HepG2 (cell line): ENCODE measurements at regions not wholly inside any gene's neighbourhood (a gene's known extent, or its start where the extent isn't known, plus 50 kb on each side); places are given as distances from the start of the nearest gene placed in this dataset.
A peak's percentile ranks its signal among the peaks of the same experiment; 100 is the strongest.

ENCODE experiments used
- ATAC-seq: fragments of 200-7000 bp; cut with Tn5 transposase; 3 replicates; pipeline ENCODE4 v1.9.1; 2020; ENCODE audit warnings: mild to moderate bottlenecking, moderate library complexity
- BruUV-seq: library from RNA; stranded (reverse); fragments of 400-500 nt; replicated peaks from 2 replicates; lab custom pipeline; 2021; lab: Mats Ljungman, UMichigan
- CTCF ChIA-PET: fragments of 300-600 bp; formaldehyde crosslinking; extraction: SDS; loops from one replicate; lab custom pipeline; 2021; ENCODE audit warnings: low total read pairs, inconsistent platforms, low intra/inter-chr PET ratio; lab: Yijun Ruan, JAX
- POLR2A ChIA-PET: fragments of 350-600 bp; sonication (Branson Sonifier 250); formaldehyde crosslinking; loops from one replicate; lab custom pipeline; 2020; ENCODE audit warnings: antibody characterized with exemption, inconsistent platforms; lab: Yijun Ruan, JAX
- DNase-seq: peaks from one replicate; pipeline ENCODE4 v3.0.0-alpha.2; 2015; ENCODE audit warnings: low spot score
- FAIRE-seq: peaks from 3 replicates; lab custom pipeline; 2011; peaks lifted over from hg19 to GRCh38; lab: Jason Lieb, UNC
- H2AFZ ChIP-seq: one replicate; pipeline ENCODE4 v1.6.1; 2011; ENCODE audit warnings: low read length, inconsistent platforms
- H3K27ac ChIP-seq: fragments of 300-600 bp; 3 replicates; pipeline ENCODE4 v1.8.0; 2011; ENCODE audit warnings: mixed run types, mild to moderate bottlenecking, mixed read lengths, low read length, inconsistent platforms; ENCODE audit not compliant: insufficient read depth; ENCODE audit errors: extremely low read length
- H3K27me3 ChIP-seq, 2 experiments: fragments of 200-600 bp in 1 of 2; 2 replicates in 1 of 2; 3 replicates in 1 of 2; pipeline versions ENCODE4 v1.6.0 to v1.8.0; 2011; ENCODE audit warnings: low read length in 2 of 2, mild to moderate bottlenecking in 2 of 2, moderate library complexity in 2 of 2, inconsistent platforms in 1 of 2; ENCODE audit not compliant: insufficient read depth in 2 of 2, control insufficient read depth in 1 of 2
- H3K36me3 ChIP-seq, 2 experiments: fragments of 200-600 bp in 1 of 2; replicated peaks in 1 of 2; 2 replicates in 1 of 2; 3 replicates in 1 of 2; pipeline versions ENCODE4 v1.5.1 to v1.8.0; 2011; ENCODE audit warnings: low read length in 2 of 2, inconsistent platforms in 1 of 2; ENCODE audit not compliant: insufficient read depth in 2 of 2, control insufficient read depth in 1 of 2
- H3K4me1 ChIP-seq: 2 replicates; pipeline ENCODE4 v1.5.1; 2012; ENCODE audit warnings: low read length, inconsistent platforms; ENCODE audit not compliant: insufficient read depth
- H3K4me2 ChIP-seq: 2 replicates; pipeline ENCODE4 v1.6.0; 2011; ENCODE audit warnings: low read depth, low read length, inconsistent platforms
- H3K4me3 ChIP-seq, 3 experiments: fragments of 200-600 bp in 1 of 3; sonication (generic), shearing (Covaris generic) in 1 of 3; replicated peaks in 1 of 3; 2 replicates each; pipeline ENCODE4 v1.5.1; 2011 to 2016; ENCODE audit warnings: low read length in 3 of 3, inconsistent platforms in 2 of 3, low read depth in 2 of 3, mild to moderate bottlenecking in 2 of 3, control low read depth in 1 of 3, mixed read lengths in 1 of 3; ENCODE audit not compliant: insufficient read depth in 1 of 3
- H3K79me2 ChIP-seq: one replicate; pipeline ENCODE4 v1.6.1; 2011; ENCODE audit warnings: low read length, inconsistent platforms; ENCODE audit not compliant: insufficient read depth
- H3K9ac ChIP-seq: 2 replicates; pipeline ENCODE4 v1.6.0; 2011; ENCODE audit warnings: mild to moderate bottlenecking, low read depth, low read length, inconsistent platforms; ENCODE audit not compliant: insufficient read depth
- H3K9me3 ChIP-seq: 2 replicates; pipeline ENCODE4 v1.5.1; 2012; ENCODE audit warnings: mild to moderate bottlenecking, low read length
- H4K20me1 ChIP-seq: 2 replicates; pipeline ENCODE4 v1.6.0; 2011; ENCODE audit warnings: inconsistent platforms, mild to moderate bottlenecking, low read length, moderate library complexity; ENCODE audit not compliant: insufficient read depth
- KDM2A ChIP-seq: sonication (generic); formaldehyde crosslinking; IDR thresholded peaks from 2 replicates; pipeline ENCODE4 v1.4.0; 2020; ENCODE audit warnings: low read depth, missing genetic modification reagents, borderline replicate concordance
- SMAD1 ChIP-seq: sonication (generic); formaldehyde crosslinking; IDR thresholded peaks from 2 replicates; pipeline ENCODE4 v1.4.0; 2020; ENCODE audit warnings: missing genetic modification reagents, low read depth, mild to moderate bottlenecking, borderline replicate concordance
- SNRNP70 ChIP-seq: fragments of 200-400 bp; formaldehyde crosslinking; IDR thresholded peaks from 2 replicates; pipeline ENCODE4 v1.6.1; 2017; ENCODE audit warnings: mild to moderate bottlenecking, low read depth, low read length, moderate library complexity
- TFDP2 ChIP-seq: sonication (generic); formaldehyde crosslinking; IDR thresholded peaks from 2 replicates; pipeline ENCODE4 v1.4.0; 2020; ENCODE audit warnings: missing genetic modification reagents
- ZNF253 ChIP-seq: sonication (generic); formaldehyde crosslinking; IDR thresholded peaks from 2 replicates; pipeline ENCODE4 v1.8.0; 2022; ENCODE audit warnings: mild to moderate bottlenecking, missing genetic modification reagents, borderline replicate concordance
- ZNF496 ChIP-seq: sonication (generic); formaldehyde crosslinking; IDR thresholded peaks from 2 replicates; pipeline ENCODE4 v1.8.1; 2023; ENCODE audit warnings: mild to moderate bottlenecking, moderate library complexity, missing genetic modification reagents; ENCODE audit not compliant: insufficient replicate concordance
- ZNF512B ChIP-seq: sonication (generic); formaldehyde crosslinking; IDR thresholded peaks from 2 replicates; pipeline ENCODE4 v1.5.1; 2020; ENCODE audit warnings: missing genetic modification reagents, mild to moderate bottlenecking, borderline replicate concordance
- ZNF761 ChIP-seq: sonication (generic); formaldehyde crosslinking; conservative IDR thresholded peaks from 2 replicates; pipeline ENCODE4 v1.4.0; 2020; ENCODE audit warnings: mild to moderate bottlenecking, missing genetic modification reagents
- WGBS: methylation state at CpG from one replicate; pipeline ENCODE4 v1.1.6; 2017; ENCODE audit warnings: low lambda C conversion rate; 5-methylcytosine and 5-hydroxymethylcytosine counted together
- in situ Hi-C: cut with HindIII; loops from 2 replicates; pipeline ENCODE4 v1.10.0; 2017; ENCODE audit warnings: low pct_unique_long_range_greater_than_20kb; ENCODE audit not compliant: extremely low pct_ligation_motif_present
- intact Hi-C: fragments of 100-400 bp; cut with micrococcal nuclease; formaldehyde crosslinking; loops from one replicate; pipeline ENCODE4 v1.10.0; 2022; ENCODE audit not compliant: unreplicated experiment
- TF ChIP-seq, protein P1 (sequence below): IDR thresholded peaks from 2 replicates; pipeline ENCODE4 v1.6.1; 2016; ENCODE audit warnings: control low read depth

DNA sequence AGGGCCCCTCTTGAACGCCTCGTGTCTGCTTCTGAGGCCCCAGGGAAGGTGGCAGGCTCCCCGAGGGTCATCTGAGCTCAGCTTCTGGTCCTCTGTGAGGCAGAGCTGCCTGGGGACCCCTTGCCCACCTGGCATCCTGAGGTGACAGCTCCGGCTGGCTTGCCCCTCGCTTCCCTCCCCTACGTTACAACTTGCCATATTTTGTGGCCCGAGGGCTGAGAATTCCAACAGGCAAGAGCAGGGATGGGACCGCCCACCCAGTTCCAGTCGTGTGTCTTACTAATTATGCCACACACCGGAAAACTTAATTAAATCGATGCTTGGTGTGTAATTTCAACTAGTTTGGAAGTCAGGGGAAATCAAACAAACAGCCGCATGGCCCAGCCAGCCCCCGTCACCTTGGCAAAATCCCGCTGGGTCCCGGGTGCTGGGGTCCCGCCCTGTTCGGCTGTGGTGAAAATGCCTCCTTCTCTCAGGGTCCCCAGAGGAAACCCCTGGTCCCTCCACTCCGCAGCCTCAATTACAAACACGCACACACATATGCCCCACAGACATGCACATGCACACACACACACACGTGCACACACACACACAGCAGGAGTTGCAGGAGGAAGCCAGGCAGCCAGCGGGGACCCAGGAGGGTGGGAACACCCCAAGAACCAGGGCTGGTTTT lies 221.0 kb upstream of the IER5L start:
- CTCF ChIA-PET, result no interaction called here
- Histone ChIP-seq H3K36me3 (no peaks in the 10 kb centered on the region), H3K27me3 (peaks cover 18 to 43% of the 10 kb centered on the region in 2 experiments), H4K20me1 (no peaks in the 10 kb centered on the region), H3K9me3 (no peaks in the 10 kb centered on the region), H3K4me3 (peak overlapping the region in 1 of 3 experiments; percentile 16; a peak in 1 of 6 replicates), H3K4me1 (peaks cover 45% of the 10 kb centered on the region), H3K9ac (no peak overlapping the region), H3K27ac (no peak overlapping the region), H2AFZ (no peak overlapping the region), H3K79me2 (no peaks in the 10 kb centered on the region), H3K4me2 (peak overlapping the region; percentile 38)
- 55% methylated on average over 16 of the region's 21 CpGs for WGBS
- DNase-seq, result no peak
- in situ Hi-C loops (no loop called here), intact Hi-C loops (no loop called here)
- no peak for FAIRE-seq
- POLR2A ChIA-PET, result no interaction called here
- no TSS peak for BruUV-seq
- TF ChIP-seq SNRNP70, result no peak
- no peak for TF ChIP-seq KDM2A (CRISPR knock-in tag)
- TF ChIP-seq ZNF253 (CRISPR knock-in tag), result no peak
- TF ChIP-seq ZNF512B (CRISPR knock-in tag), result no peak
- no peak for TF ChIP-seq SMAD1 (CRISPR knock-in tag)
- no peak for TF ChIP-seq ZNF496 (CRISPR knock-in tag)
- TF ChIP-seq TFDP2 (CRISPR knock-in tag), result no peak
- TF ChIP-seq, protein P1, sequence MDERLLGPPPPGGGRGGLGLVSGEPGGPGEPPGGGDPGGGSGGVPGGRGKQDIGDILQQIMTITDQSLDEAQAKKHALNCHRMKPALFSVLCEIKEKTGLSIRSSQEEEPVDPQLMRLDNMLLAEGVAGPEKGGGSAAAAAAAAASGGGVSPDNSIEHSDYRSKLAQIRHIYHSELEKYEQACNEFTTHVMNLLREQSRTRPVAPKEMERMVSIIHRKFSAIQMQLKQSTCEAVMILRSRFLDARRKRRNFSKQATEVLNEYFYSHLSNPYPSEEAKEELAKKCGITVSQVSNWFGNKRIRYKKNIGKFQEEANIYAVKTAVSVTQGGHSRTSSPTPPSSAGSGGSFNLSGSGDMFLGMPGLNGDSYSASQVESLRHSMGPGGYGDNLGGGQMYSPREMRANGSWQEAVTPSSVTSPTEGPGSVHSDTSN (CRISPR knock-in tag), result no peak
- TF ChIP-seq ZNF761 (CRISPR knock-in tag), result no peak
- no peak for ATAC-seq
